Uterus (tissue), 3 donors: ENCODE measurements at regions not wholly inside any gene's neighbourhood (a gene's known extent, or its start where the extent isn't known, plus 50 kb on each side); places are given as distances from the start of the nearest gene placed in this dataset.

Experiments
- DNase-seq, 2 donors: peaks; one replicate each; pipeline ENCODE4 v3.0.0-alpha.2; 2019 to 2020
- H3K27ac ChIP-seq, 2 donors: fragments of 200-600 bp; sonication (generic); 1 replicate in 1 of 2; 2 replicates in 1 of 2; pipeline ENCODE4 v1.5.1; 2016 to 2018
- H3K27me3 ChIP-seq, 2 donors: fragments of 200-600 bp; sonication (generic); one replicate each; pipeline ENCODE4 v1.5.1; 2018 to 2019; ENCODE audit warnings: control low read depth in 1 of 2
- H3K36me3 ChIP-seq, 2 donors: fragments of 200-600 bp; sonication (generic); one replicate each; pipeline ENCODE4 v1.5.1; 2019; ENCODE audit warnings: control low read depth in 1 of 2
- H3K4me1 ChIP-seq, 2 donors: fragments of 200-600 bp; sonication (generic); one replicate each; pipeline ENCODE4 v1.5.1; 2018 to 2019; ENCODE audit warnings: control low read depth in 1 of 2
- H3K4me3 ChIP-seq, 2 donors: fragments of 200-600 bp; sonication (generic); 1 replicate in 1 of 2; 2 replicates in 1 of 2; pipeline ENCODE4 v1.5.1; 2018 to 2019; ENCODE audit warnings: mild to moderate bottlenecking in 1 of 2
- H3K9me3 ChIP-seq, 2 donors: fragments of 200-600 bp; sonication (generic); one replicate each; pipeline ENCODE4 v1.5.1; 2019; ENCODE audit warnings: control low read depth in 1 of 2
- CTCF ChIP-seq, 4 experiments: fragments of 200-600 bp in 2 of 4; fragments of 450-650 bp in 2 of 4; sonication (generic) in 2 of 4; IDR thresholded peaks; one replicate each; pipeline ENCODE4 v1.5.1; 2016 to 2019; ENCODE audit warnings: antibody characterized with exemption in 4 of 4, mild to moderate bottlenecking in 2 of 4, moderate library complexity in 1 of 4
- POLR2A ChIP-seq, 2 donors: fragments of 450-650 bp; IDR thresholded peaks; one replicate each; pipeline ENCODE4 v1.6.1; 2016; ENCODE audit warnings: antibody characterized with exemption in 2 of 2, mild to moderate bottlenecking in 1 of 2, moderate library complexity in 1 of 2
- intact Hi-C: fragments of 100-400 bp; cut with DNase I; formaldehyde crosslinking; loops from one replicate; pipeline ENCODE4 v1.15.1; 2023; ENCODE audit warnings: low total_unique reads
- donor health status: DM: yes; HTN: yes; CAD: no.

- Histone ChIP-seq H3K9me3 (no peaks in the 10 kb centered on the region), H3K27ac (no peak overlapping the region), H3K27me3 (no peaks in the 10 kb centered on the region), H3K4me3 (no peak overlapping the region), H3K36me3 (no peaks in the 10 kb centered on the region), H3K4me1 (no peaks in the 10 kb centered on the region)
- no peak for DNase-seq
- TF ChIP-seq POLR2A (IDR thresholded peaks at IDR 0.05) (no peak), CTCF (IDR thresholded peaks at IDR 0.05) (no peak)
- intact Hi-C loops, result no loop called here
Measured at GRCh38 chr16:82459580-82460256, 167.1 kb upstream of the CDH13 start.

- no peaks in the 10 kb centered on the region for H3K9me3 ChIP-seq
- no peak overlapping the region for H3K4me3 ChIP-seq
- intact Hi-C loops, result no loop called here
- H3K36me3 ChIP-seq, result no peaks in the 10 kb centered on the region
- no peaks in the 10 kb centered on the region for H3K27me3 ChIP-seq
- no peak for TF ChIP-seq POLR2A (IDR thresholded peaks at IDR 0.05)
- TF ChIP-seq CTCF (IDR thresholded peaks at IDR 0.05), result peak; percentile 27 to 54 (median 45)
- no peak overlapping the region for H3K27ac ChIP-seq
- no peaks in the 10 kb centered on the region for H3K4me1 ChIP-seq
- peak; percentile 16 to 18 for DNase-seq
Measured at GRCh38 chr16:82456683-82457082, 170.1 kb upstream of the CDH13 start.

GRCh38 chr16:82454566-82454965 is 172.2 kb upstream of the CDH13 start:
- H3K36me3 ChIP-seq, result no peaks in the 10 kb centered on the region
- no peak overlapping the region for H3K27ac ChIP-seq
- no peak for TF ChIP-seq POLR2A (IDR thresholded peaks at IDR 0.05)
- TF ChIP-seq CTCF (IDR thresholded peaks at IDR 0.05), result no peak
- H3K4me3 ChIP-seq, result no peak overlapping the region
- no peaks in the 10 kb centered on the region for H3K9me3 ChIP-seq
- H3K4me1 ChIP-seq, result no peaks in the 10 kb centered on the region
- intact Hi-C loops, result no loop called here
- DNase-seq, result no peak
- no peaks in the 10 kb centered on the region for H3K27me3 ChIP-seq

- H3K27ac ChIP-seq, result no peak overlapping the region
- DNase-seq, result no peak
- no peak for TF ChIP-seq CTCF (IDR thresholded peaks at IDR 0.05)
- no peak for TF ChIP-seq POLR2A (IDR thresholded peaks at IDR 0.05)
- H3K36me3 ChIP-seq, result no peaks in the 10 kb centered on the region
- intact Hi-C loops, result no loop called here
- H3K4me1 ChIP-seq, result no peaks in the 10 kb centered on the region
- no peak overlapping the region for H3K4me3 ChIP-seq
- H3K27me3 ChIP-seq, result no peaks in the 10 kb centered on the region
- no peaks in the 10 kb centered on the region for H3K9me3 ChIP-seq
Measured at GRCh38 chr16:82454152-82454551, 172.6 kb upstream of the CDH13 start.

GRCh38 chr16:82452004-82452756 is 174.6 kb upstream of the CDH13 start:
- H3K36me3 ChIP-seq, result no peaks in the 10 kb centered on the region
- DNase-seq, result no peak
- no peaks in the 10 kb centered on the region for H3K4me1 ChIP-seq
- no peak overlapping the region for H3K27ac ChIP-seq
- TF ChIP-seq POLR2A (IDR thresholded peaks at IDR 0.05) (no peak), CTCF (IDR thresholded peaks at IDR 0.05) (no peak)
- no peaks in the 10 kb centered on the region for H3K27me3 ChIP-seq
- no peaks in the 10 kb centered on the region for H3K9me3 ChIP-seq
- intact Hi-C loops, result no loop called here
- no peak overlapping the region for H3K4me3 ChIP-seq
